Mucosa of stomach (tissue), 1 donor: ENCODE measurements at regions not wholly inside any gene's neighbourhood (a gene's known extent, or its start where the extent isn't known, plus 50 kb on each side); places are given as distances from the start of the nearest gene placed in this dataset.
"Not testable (repeated sequence)": the region's sequence is repeated elsewhere in the genome, so short reads cannot be mapped to it uniquely, and the experiment has no call there.

Experiments used
- H3K27me3 ChIP-seq: one replicate; pipeline ENCODE4 v1.7.0; 2013; ENCODE audit warnings: mild to moderate bottlenecking, low read length; ENCODE audit not compliant: control insufficient read depth, insufficient read depth
- H3K36me3 ChIP-seq: one replicate; pipeline ENCODE4 v1.7.0; 2013; ENCODE audit warnings: low read length; ENCODE audit not compliant: control insufficient read depth, insufficient read depth
- H3K4me1 ChIP-seq: one replicate; pipeline ENCODE4 v1.7.0; 2013; ENCODE audit warnings: mild to moderate bottlenecking, low read length; ENCODE audit not compliant: control insufficient read depth, insufficient read depth
- H3K4me3 ChIP-seq: one replicate; pipeline ENCODE4 v1.7.0; 2013; ENCODE audit warnings: low read length
- H3K9ac ChIP-seq: one replicate; pipeline ENCODE4 v1.7.0; 2013; ENCODE audit warnings: mild to moderate bottlenecking, low read length, moderate library complexity
- H3K9me3 ChIP-seq: one replicate; pipeline ENCODE4 v1.7.0; 2013; ENCODE audit warnings: mild to moderate bottlenecking, low read length, moderate library complexity; ENCODE audit not compliant: control insufficient read depth
- donor health status: Pancreatic carcinoma.

DNA sequence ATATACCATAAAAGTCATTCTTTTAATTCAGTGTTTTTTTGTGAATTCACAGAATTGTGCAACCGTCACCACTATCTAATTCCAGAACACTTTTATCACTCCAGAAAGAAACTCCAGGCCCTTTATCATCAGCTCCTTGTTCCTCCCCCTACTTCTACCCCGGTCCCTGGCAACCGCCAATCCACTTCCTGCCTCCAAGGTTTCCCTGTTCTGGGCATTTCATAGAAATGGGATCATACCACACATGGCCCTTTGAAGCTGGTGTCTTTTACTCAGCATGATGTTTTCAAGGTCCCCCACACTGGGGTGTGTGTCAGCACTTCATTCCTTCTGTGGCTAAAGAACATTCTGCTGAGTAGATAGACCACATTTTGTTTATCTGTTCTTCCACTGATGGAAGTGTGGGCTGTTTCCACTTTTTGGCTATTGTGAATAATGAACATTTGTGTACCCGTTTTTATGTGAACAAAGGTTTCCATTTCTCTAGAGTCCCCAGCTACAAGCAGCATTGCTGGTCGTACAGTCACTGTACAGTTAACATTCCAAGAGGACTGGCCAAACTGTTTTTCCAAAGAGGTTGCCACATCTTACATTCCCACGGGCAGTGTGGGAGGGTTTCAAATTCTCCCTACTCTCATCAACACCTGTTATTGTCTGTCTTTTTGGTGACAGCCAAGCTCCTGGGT lies 75.8 kb upstream of the ZNF469 start:
- H3K4me3 ChIP-seq, result no peak overlapping the region
- H3K9ac ChIP-seq, result no peak overlapping the region
- H3K4me1 ChIP-seq, result no peaks in the 10 kb centered on the region
- no peaks in the 10 kb centered on the region for H3K9me3 ChIP-seq
- no peaks in the 10 kb centered on the region for H3K27me3 ChIP-seq
- H3K36me3 ChIP-seq, result no peaks in the 10 kb centered on the region

GRCh38 chr16:88308441-88309173 lies 74.2 kb upstream of the ZNF469 start:
- no peaks in the 10 kb centered on the region for H3K27me3 ChIP-seq

DNA sequence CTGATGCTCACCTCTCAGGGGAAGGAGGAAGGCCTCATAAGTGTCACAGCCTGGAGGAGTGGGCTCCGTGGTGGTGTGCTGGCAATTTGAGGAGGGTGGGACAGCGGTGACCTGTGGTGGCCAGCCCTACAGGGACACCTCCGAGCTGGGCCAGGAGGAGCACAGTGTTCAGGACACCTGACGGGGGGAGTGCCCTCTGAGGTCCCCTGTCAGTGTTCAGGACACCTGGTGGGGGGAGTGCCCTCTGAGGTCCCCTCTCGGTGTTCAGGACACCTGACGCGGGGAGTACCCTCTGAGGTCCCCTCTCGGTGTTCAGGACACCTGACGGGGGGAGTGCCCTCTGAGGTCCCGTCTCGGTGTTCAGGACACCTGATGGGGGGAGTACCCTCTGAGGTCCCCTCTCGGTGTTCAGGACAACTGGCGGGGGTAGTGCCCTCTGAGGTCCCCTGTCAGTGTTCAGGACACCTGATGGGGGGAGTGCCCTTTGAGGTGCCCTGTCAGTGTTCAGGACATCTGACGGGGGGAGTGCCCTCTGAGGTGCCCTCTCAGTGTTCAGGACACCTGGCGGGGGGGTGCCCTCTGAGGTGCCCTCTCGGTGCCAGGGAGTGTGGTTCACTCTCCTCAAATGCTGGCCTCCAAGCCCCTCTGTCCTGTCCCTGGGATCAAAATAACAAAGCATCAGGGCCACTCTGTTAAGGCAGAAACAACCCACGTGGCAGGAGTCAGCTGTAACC lies 73.4 kb upstream of the ZNF469 start:
- no peak overlapping the region for H3K4me3 ChIP-seq
- no peaks in the 10 kb centered on the region for H3K9me3 ChIP-seq
- H3K9ac ChIP-seq, result no peak overlapping the region
- no peaks in the 10 kb centered on the region for H3K27me3 ChIP-seq
- H3K36me3 ChIP-seq, result no peaks in the 10 kb centered on the region
- no peaks in the 10 kb centered on the region for H3K4me1 ChIP-seq

More at GRCh38 chr16:88308441-88309173, 74.2 kb upstream of the ZNF469 start:
- no peaks in the 10 kb centered on the region for H3K4me1 ChIP-seq
- H3K4me3 ChIP-seq, result no peak overlapping the region
- no peaks in the 10 kb centered on the region for H3K9me3 ChIP-seq
- H3K36me3 ChIP-seq, result no peaks in the 10 kb centered on the region
- H3K9ac ChIP-seq, result no peak overlapping the region

DNA sequence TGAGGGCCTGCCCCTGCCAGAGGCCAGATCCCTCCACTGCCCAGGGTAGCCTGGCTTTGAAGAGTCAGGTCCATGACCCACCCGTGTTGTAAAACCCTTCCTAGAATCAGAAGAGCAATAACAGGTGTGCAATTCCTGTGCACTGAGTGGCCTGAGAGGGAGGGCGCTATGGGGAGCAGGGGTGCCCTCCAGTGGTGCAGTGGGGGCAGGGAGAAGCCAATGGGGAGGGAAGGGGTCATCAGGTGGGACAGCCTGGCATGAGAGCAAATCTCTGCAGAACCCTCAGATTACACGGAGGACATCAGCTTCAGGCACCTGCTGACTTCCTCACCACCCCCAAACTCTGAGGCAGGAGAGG lies 72.9 kb upstream of the ZNF469 start:
- no peaks in the 10 kb centered on the region for H3K27me3 ChIP-seq
- H3K4me3 ChIP-seq, result no peak overlapping the region
- H3K4me1 ChIP-seq, result no peaks in the 10 kb centered on the region
- no peak overlapping the region for H3K9ac ChIP-seq
- H3K9me3 ChIP-seq, result no peaks in the 10 kb centered on the region
- no peaks in the 10 kb centered on the region for H3K36me3 ChIP-seq

DNA sequence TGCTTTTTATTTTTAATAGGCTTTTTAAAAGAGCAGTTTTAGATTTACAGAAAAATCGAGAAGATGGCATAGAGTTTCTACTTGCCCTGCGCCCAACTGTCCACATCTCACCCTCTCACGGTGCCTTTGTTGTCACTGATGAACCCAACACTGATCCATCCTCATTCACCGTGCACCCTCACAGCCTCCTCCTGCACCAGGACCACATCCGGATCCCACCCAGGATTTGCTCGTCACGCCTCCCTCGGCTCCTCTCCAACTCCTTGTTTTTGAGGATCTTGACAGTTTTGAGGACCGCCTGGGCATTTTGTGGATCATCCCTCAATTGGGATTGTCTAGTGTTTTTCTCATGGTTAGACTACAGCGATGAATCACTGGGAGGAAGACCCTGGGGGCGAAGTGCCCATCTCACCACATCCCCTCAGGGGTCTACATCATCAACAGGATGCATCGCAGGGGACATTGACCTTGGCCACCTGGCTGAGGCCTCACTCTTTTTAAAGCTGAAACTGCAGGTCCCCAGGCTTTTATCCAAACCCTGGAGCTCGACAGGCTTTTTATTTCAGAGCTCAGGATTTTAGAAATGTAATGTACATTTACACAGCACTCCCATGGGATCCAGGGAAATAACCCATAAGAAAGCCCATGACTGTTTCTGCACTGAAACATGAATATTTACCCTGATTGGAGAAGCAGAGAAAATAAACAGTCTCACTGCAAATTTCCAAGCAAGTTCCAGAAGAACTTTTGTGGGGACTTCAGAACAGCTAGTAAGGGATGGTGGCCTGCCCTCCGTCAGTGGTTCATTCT lies 71.8 kb upstream of the ZNF469 start:
- no peaks in the 10 kb centered on the region for H3K9me3 ChIP-seq
- H3K4me1 ChIP-seq, result peaks cover 6% of the 10 kb centered on the region
- H3K36me3 ChIP-seq, result no peaks in the 10 kb centered on the region
- H3K27me3 ChIP-seq, result no peaks in the 10 kb centered on the region
- no peak overlapping the region for H3K4me3 ChIP-seq
- no peak overlapping the region for H3K9ac ChIP-seq

- H3K36me3 ChIP-seq, H3K9me3 ChIP-seq, H3K27me3 ChIP-seq, H3K4me3 ChIP-seq, H3K9ac ChIP-seq, H3K4me1 ChIP-seq: not testable (repeated sequence)
Observed at GRCh38 chr16:88311860-88312259, 70.9 kb upstream of the ZNF469 start.

DNA sequence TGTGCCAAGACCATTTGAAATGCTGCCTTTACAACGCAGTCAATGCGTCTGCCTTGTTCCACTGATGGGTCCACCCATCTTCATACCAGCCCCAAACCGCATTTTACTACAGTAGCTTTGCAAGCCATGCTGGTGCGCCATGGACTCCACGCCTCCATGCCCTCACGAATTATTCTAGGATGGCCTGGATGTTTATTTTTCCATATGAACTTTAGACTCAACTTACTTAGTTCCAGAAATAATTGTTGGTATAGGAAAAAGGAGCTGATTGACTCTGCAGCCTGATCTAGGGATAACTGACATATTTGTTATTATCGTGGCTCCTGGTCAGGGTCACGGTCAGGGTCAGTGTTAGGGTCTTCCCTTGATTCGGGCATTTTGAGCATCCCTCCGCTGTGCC lies 70.0 kb upstream of the ZNF469 start:
- H3K9me3 ChIP-seq, result no peaks in the 10 kb centered on the region
- H3K27me3 ChIP-seq, result no peaks in the 10 kb centered on the region
- H3K36me3 ChIP-seq, result no peaks in the 10 kb centered on the region
- no peak overlapping the region for H3K9ac ChIP-seq
- peaks cover 8% of the 10 kb centered on the region for H3K4me1 ChIP-seq
- no peak overlapping the region for H3K4me3 ChIP-seq

GRCh38 chr16:88314991-88315542 lies 67.7 kb upstream of the ZNF469 start:
- no peak overlapping the region for H3K4me3 ChIP-seq
- H3K4me1 ChIP-seq, result peaks cover 8% of the 10 kb centered on the region
- no peaks in the 10 kb centered on the region for H3K9me3 ChIP-seq
- no peak overlapping the region for H3K9ac ChIP-seq
- no peaks in the 10 kb centered on the region for H3K27me3 ChIP-seq
- H3K36me3 ChIP-seq, result no peaks in the 10 kb centered on the region

DNA sequence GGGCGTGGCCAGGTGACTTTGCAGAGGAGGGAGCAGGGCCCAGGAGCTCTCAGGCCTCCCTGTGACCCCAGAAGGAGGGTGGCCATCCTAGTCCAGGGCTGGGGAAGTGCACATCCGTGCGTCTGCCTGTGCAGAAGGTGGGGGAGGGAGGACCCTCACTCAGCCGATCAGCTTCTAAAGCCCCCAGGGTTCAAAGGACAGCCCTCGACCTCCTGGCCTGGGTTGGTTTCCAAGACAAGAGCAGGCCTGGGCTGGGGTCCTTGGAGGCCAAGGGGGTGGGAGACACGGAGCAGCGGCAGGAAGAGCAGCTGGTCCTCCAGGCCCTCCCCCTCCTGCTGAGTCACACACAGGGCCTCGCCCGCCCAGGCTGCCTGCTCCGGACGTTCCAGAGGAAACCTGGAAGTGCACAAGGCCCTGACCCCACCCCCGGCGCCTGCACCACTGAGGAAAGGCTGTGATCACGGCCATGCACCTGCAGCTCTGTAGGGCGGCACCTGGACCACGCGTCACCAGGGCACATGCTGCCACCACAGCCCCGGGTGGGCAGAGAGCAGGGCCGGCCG lies 67.1 kb upstream of the ZNF469 start:
- Histone ChIP-seq H3K9ac (no peak overlapping the region), H3K4me1 (peaks cover 8% of the 10 kb centered on the region), H3K27me3 (no peaks in the 10 kb centered on the region), H3K9me3 (no peaks in the 10 kb centered on the region), H3K36me3 (no peaks in the 10 kb centered on the region), H3K4me3 (no peak overlapping the region)

DNA sequence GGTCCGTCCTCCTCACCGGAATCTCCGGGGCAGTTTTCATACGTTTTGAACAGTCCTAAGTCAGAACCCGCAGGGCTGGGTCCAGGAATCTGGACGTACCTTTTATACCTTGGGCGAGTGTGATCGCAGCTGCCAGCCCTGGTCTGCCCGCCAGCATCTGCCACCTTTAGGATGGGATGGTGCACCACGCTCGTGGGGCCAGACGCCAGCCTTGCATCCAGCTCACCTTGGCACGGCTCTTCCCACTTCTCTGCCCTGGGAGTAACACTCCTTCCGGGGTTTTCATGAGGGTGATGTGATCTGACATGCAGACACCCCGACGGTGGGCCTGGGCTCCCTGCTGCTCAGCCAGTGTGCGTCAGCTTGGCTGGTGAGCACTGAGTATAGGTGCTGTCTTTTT lies 66.6 kb upstream of the ZNF469 start:
- Histone ChIP-seq H3K27me3 (no peaks in the 10 kb centered on the region), H3K4me3 (no peak overlapping the region), H3K36me3 (no peaks in the 10 kb centered on the region), H3K9ac (no peak overlapping the region), H3K9me3 (no peaks in the 10 kb centered on the region), H3K4me1 (peaks cover 8% of the 10 kb centered on the region)

- Histone ChIP-seq H3K4me1 (peaks cover 8% of the 10 kb centered on the region), H3K36me3 (no peaks in the 10 kb centered on the region), H3K9me3 (no peaks in the 10 kb centered on the region), H3K27me3 (no peaks in the 10 kb centered on the region), H3K4me3 (no peak overlapping the region), H3K9ac (no peak overlapping the region)
Observed at GRCh38 chr16:88316941-88317612, 65.7 kb upstream of the ZNF469 start.
